SK-N-SH (cell line): ENCODE measurements at regions not wholly inside any gene's neighbourhood (a gene's known extent, or its start where the extent isn't known, plus 50 kb on each side); places are given as distances from the start of the nearest gene placed in this dataset.

Source experiments
- CTCF ChIA-PET: fragments of 300-600, 350-600 bp; formaldehyde crosslinking; extraction: SDS; loops from one replicate; lab custom pipeline; 2021; lab: Yijun Ruan, JAX
- POLR2A ChIA-PET: fragments of 350-600 bp; sonication (Branson Sonifier 250); formaldehyde crosslinking; extraction: SDS; loops from one replicate; lab custom pipeline; 2020; ENCODE audit warnings: antibody characterized with exemption, inconsistent platforms; lab: Yijun Ruan, JAX
- DNase-seq: peaks from one replicate; pipeline ENCODE4 v3.0.0; 2012
- H2AFZ ChIP-seq: fragments of 200-600 bp; sonication (generic); 2 replicates; pipeline ENCODE4 v1.8.1; 2016; ENCODE audit warnings: antibody characterized with exemption, mild to moderate bottlenecking, low read depth
- H3F3A ChIP-seq: fragments of 200-600 bp; sonication (generic); replicated peaks from 2 replicates; pipeline ENCODE3; 2016; ENCODE audit warnings: antibody characterized with exemption, mild to moderate bottlenecking; ENCODE audit not compliant: insufficient read depth
- H3K27ac ChIP-seq, 2 experiments: fragments of 200-500 bp in 1 of 2; fragments of 200-600 bp in 1 of 2; sonication (Bioruptor generic) in 1 of 2; sonication (generic), shearing (Covaris generic) in 1 of 2; 2 replicates each; pipeline versions ENCODE4 v1.5.1 to v1.6.1; 2014 to 2016; ENCODE audit warnings: low read depth in 2 of 2, inconsistent platforms in 1 of 2, low read length in 1 of 2, mild to moderate bottlenecking in 1 of 2, mixed read lengths in 1 of 2
- H3K27me3 ChIP-seq: fragments of 200-600 bp; sonication (generic), shearing (Covaris generic); 2 replicates; pipeline ENCODE4 v1.6.1; 2016; ENCODE audit warnings: mixed run types; ENCODE audit not compliant: insufficient read depth
- H3K36me3 ChIP-seq, 2 experiments: fragments of 200-500 bp in 1 of 2; fragments of 200-600 bp in 1 of 2; sonication (Bioruptor generic) in 1 of 2; sonication (generic) in 1 of 2; replicated peaks in 1 of 2; 2 replicates each; pipeline versions ENCODE3 to v1.5.1; 2014 to 2016; ENCODE audit warnings: low read length in 1 of 2, mild to moderate bottlenecking in 1 of 2; ENCODE audit not compliant: insufficient read depth in 2 of 2, control insufficient read depth in 1 of 2
- H3K4me1 ChIP-seq, 2 experiments: fragments of 200-500 bp in 1 of 2; fragments of 200-600 bp in 1 of 2; sonication (Bioruptor generic) in 1 of 2; sonication (generic), shearing (Covaris generic) in 1 of 2; 2 replicates each; pipeline versions ENCODE4 v1.5.1 to v1.6.1; 2014 to 2016; ENCODE audit warnings: low read depth in 1 of 2, low read length in 1 of 2, mixed run types in 1 of 2; ENCODE audit not compliant: insufficient read depth in 2 of 2, control insufficient read depth in 1 of 2
- H3K4me2 ChIP-seq: fragments of 200-600 bp; sonication (generic), shearing (Covaris generic); 2 replicates; pipeline ENCODE4 v1.6.1; 2017; ENCODE audit warnings: mixed run types
- H3K4me3 ChIP-seq, 2 experiments: fragments of 200-500 bp in 1 of 2; fragments of 200-600 bp in 1 of 2; sonication (Bioruptor generic) in 1 of 2; sonication (generic), shearing (Covaris generic) in 1 of 2; 2 replicates each; pipeline versions ENCODE4 v1.5.1 to v1.8.1; 2014 to 2016; ENCODE audit warnings: low read depth in 2 of 2, inconsistent platforms in 1 of 2, low read length in 1 of 2, mild to moderate bottlenecking in 1 of 2, mixed read lengths in 1 of 2, moderate library complexity in 1 of 2
- H3K79me2 ChIP-seq: fragments of 200-600 bp; sonication (generic); 2 replicates; pipeline ENCODE4 v1.8.1; 2017; ENCODE audit warnings: mild to moderate bottlenecking; ENCODE audit not compliant: insufficient read depth
- H3K9ac ChIP-seq: fragments of 200-600 bp; sonication (generic); 2 replicates; pipeline ENCODE4 v1.6.1; 2017; ENCODE audit warnings: mixed run types
- H3K9me2 ChIP-seq: fragments of 200-600 bp; sonication (generic); 2 replicates; pipeline ENCODE4 v1.6.1; 2017; ENCODE audit warnings: mixed run types
- H3K9me3 ChIP-seq: fragments of 200-600 bp; sonication (generic); 2 replicates; pipeline ENCODE4 v1.6.1; 2017; ENCODE audit warnings: mixed run types, mild to moderate bottlenecking, moderate library complexity
- H4K20me1 ChIP-seq: fragments of 200-600 bp; sonication (generic); 2 replicates; pipeline ENCODE4 v1.6.1; 2017; ENCODE audit warnings: mild to moderate bottlenecking, mixed run types; ENCODE audit not compliant: insufficient read depth
- CHD2 ChIP-seq: fragments of 150-350 bp; IDR thresholded peaks from 2 replicates; pipeline ENCODE4 v1.6.1; 2018; ENCODE audit warnings: low read length; ENCODE audit not compliant: partially characterized antibody
- ELF1 ChIP-seq: IDR thresholded peaks from 2 replicates; pipeline ENCODE4 v1.4.0; 2012
- EP300 ChIP-seq, 2 experiments: IDR thresholded peaks; 2 replicates each; pipeline versions ENCODE4 v1.4.0 to v1.6.1; 2012; ENCODE audit warnings: borderline replicate concordance in 1 of 2, low read depth in 1 of 2, low read length in 1 of 2
- EZH2phosphoT487 ChIP-seq: fragments of 200-600 bp; sonication (generic); IDR thresholded peaks from 2 replicates; pipeline ENCODE4 v1.6.1; 2017; ENCODE audit warnings: low read depth, mixed run types, mild to moderate bottlenecking, antibody characterized with exemption, moderate library complexity, borderline replicate concordance
- FOSL2 ChIP-seq: IDR thresholded peaks from 2 replicates; pipeline ENCODE4 v1.4.0; 2012; ENCODE audit warnings: low read depth, mild to moderate bottlenecking, moderate library complexity, borderline replicate concordance
- FOXJ3 ChIP-seq: sonication (generic); formaldehyde crosslinking; IDR thresholded peaks from 2 replicates; pipeline ENCODE4 v1.5.1; 2020; ENCODE audit warnings: mild to moderate bottlenecking, missing genetic modification reagents
- FOXM1 ChIP-seq: IDR thresholded peaks from 2 replicates; pipeline ENCODE4 v1.4.0; 2012; ENCODE audit warnings: low read depth, mild to moderate bottlenecking
- GABPA ChIP-seq: IDR thresholded peaks from 2 replicates; pipeline ENCODE4 v1.4.0; 2012; ENCODE audit warnings: low read depth, mild to moderate bottlenecking
- IRF3 ChIP-seq: fragments of 150-350 bp; IDR thresholded peaks from 2 replicates; pipeline ENCODE4 v1.6.1; 2016; ENCODE audit warnings: mild to moderate bottlenecking, low read depth, low read length
- JUND ChIP-seq: IDR thresholded peaks from 2 replicates; pipeline ENCODE4 v1.4.0; 2012
- MAX ChIP-seq: IDR thresholded peaks from 2 replicates; pipeline ENCODE4 v1.4.0; 2012; ENCODE audit warnings: low read depth
- MEF2A ChIP-seq: IDR thresholded peaks from 2 replicates; pipeline ENCODE4 v1.4.0; 2012; ENCODE audit warnings: low read depth, borderline replicate concordance
- RCOR1 ChIP-seq: fragments of 150-350 bp; IDR thresholded peaks from 2 replicates; pipeline ENCODE4 v1.6.1; 2017; ENCODE audit warnings: antibody characterized with exemption, low read length
- RFX5 ChIP-seq: IDR thresholded peaks from 2 replicates; pipeline ENCODE4 v1.6.1; 2012; ENCODE audit warnings: mild to moderate bottlenecking, improper control_type of control experiment, low read length
- RXRA ChIP-seq: IDR thresholded peaks from 2 replicates; pipeline ENCODE4 v1.4.0; 2012; ENCODE audit warnings: low read depth, mild to moderate bottlenecking, borderline replicate concordance
- SIN3A ChIP-seq: IDR thresholded peaks from 2 replicates; pipeline ENCODE4 v1.6.1; 2012; ENCODE audit warnings: low read depth, mild to moderate bottlenecking, low read length, moderate library complexity, borderline replicate concordance
- TEAD4 ChIP-seq: IDR thresholded peaks from 2 replicates; pipeline ENCODE4 v1.4.0; 2012; ENCODE audit warnings: mild to moderate bottlenecking, borderline replicate concordance; ENCODE audit not compliant: insufficient read depth
- USF2 ChIP-seq: fragments of 150-350 bp; IDR thresholded peaks from 2 replicates; pipeline ENCODE4 v1.6.1; 2017; ENCODE audit warnings: antibody characterized with exemption, low read length, low read depth, borderline replicate concordance
- WGBS: methylation state at CpG from one replicate; pipeline ENCODE4 v1.1.6; 2017; ENCODE audit warnings: low lambda C conversion rate; 5-methylcytosine and 5-hydroxymethylcytosine counted together
- TF ChIP-seq, protein P1 (sequence below): IDR thresholded peaks from 2 replicates; pipeline ENCODE4 v1.4.0; 2012; ENCODE audit warnings: low read depth, borderline replicate concordance
- TF ChIP-seq, protein P2 (sequence below): IDR thresholded peaks from 2 replicates; pipeline ENCODE4 v1.4.0; 2012; ENCODE audit warnings: low read depth, borderline replicate concordance

GRCh38 chr2:121832412-121833357 lies 77.2 kb downstream of the TSN start:
- H3K9me3 ChIP-seq = no peaks in the 10 kb centered on the region
- H3K27ac ChIP-seq = no peak overlapping the region
- H3K9ac ChIP-seq = no peak overlapping the region
- H2AFZ ChIP-seq = no peak overlapping the region
- H3K36me3 ChIP-seq = no peaks in the 10 kb centered on the region
- DNase-seq = no peak
- no peaks in the 10 kb centered on the region; the same call in 1 of the 2 replicates for H3K27me3 ChIP-seq
- H3K79me2 ChIP-seq = no peaks in the 10 kb centered on the region
- 54% methylated on average over 14 of the region's 14 CpGs for WGBS
- no peaks in the 10 kb centered on the region for H4K20me1 ChIP-seq
- POLR2A ChIA-PET = no interaction called here
- TF ChIP-seq MAX = no peak
- no peak for TF ChIP-seq RCOR1
- no peak for TF ChIP-seq IRF3
- no peak for TF ChIP-seq GABPA
- no peak for TF ChIP-seq RFX5
- TF ChIP-seq EP300 (IDR thresholded peaks at IDR 0.05; ENCODE audit: borderline replicate concordance in 1 of 2, low read depth in 1 of 2, low read length in 1 of 2) = no peak
- TF ChIP-seq TEAD4 = no peak
- TF ChIP-seq, protein P1, sequence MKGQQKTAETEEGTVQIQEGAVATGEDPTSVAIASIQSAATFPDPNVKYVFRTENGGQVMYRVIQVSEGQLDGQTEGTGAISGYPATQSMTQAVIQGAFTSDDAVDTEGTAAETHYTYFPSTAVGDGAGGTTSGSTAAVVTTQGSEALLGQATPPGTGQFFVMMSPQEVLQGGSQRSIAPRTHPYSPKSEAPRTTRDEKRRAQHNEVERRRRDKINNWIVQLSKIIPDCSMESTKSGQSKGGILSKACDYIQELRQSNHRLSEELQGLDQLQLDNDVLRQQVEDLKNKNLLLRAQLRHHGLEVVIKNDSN = no peak
- no peaks in the 10 kb centered on the region; a peak in 1 of 4 replicates for H3K4me1 ChIP-seq
- no peak overlapping the region for H3K4me2 ChIP-seq
- H3K4me3 ChIP-seq = no peak overlapping the region
- no peaks in the 10 kb centered on the region for H3K9me2 ChIP-seq
- H3F3A ChIP-seq = no peaks in the 10 kb centered on the region
- CTCF ChIA-PET = interaction anchor here (0.8 to 1.2 kb wide), 2 partner anchors 22 to 65 kb away, joined by 3 to 4 read pairs; no protein-coding TSS in a partner anchor

DNA sequence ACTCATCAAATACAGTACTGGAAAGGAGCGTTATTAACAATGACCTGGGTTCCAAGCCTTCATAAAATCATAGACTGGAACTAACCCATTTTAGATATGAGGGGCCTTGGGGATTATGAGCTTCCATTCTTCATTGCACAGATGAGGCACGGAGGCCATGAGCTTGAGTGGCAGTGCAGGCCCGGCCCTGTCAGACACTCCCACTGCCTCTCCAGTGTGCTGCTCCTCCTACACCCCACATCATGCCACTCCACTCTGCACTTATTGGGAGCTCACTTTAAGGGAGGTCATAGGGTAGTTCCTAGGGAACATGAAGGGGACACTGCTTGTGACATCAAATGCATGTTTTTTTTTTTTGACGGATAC lies 77.9 kb downstream of the TSN start:
- Histone ChIP-seq H2AFZ (no peak overlapping the region), H3K4me2 (no peak overlapping the region), H3K4me1 (no peaks in the 10 kb centered on the region; a peak in 1 of 4 replicates), H3K4me3 (no peak overlapping the region), H3F3A (no peaks in the 10 kb centered on the region), H3K9ac (no peak overlapping the region), H3K27ac (no peak overlapping the region), H3K79me2 (no peaks in the 10 kb centered on the region), H4K20me1 (no peaks in the 10 kb centered on the region), H3K27me3 (no peaks in the 10 kb centered on the region; the same call in 1 of the 2 replicates), H3K9me3 (no peaks in the 10 kb centered on the region), H3K36me3 (no peaks in the 10 kb centered on the region), H3K9me2 (no peaks in the 10 kb centered on the region)
- WGBS = 51% methylated on average over 4 of the region's 4 CpGs
- no peak for DNase-seq
- ChIA-PET POLR2A (no interaction called here), CTCF (interaction anchor here (0.8 kb wide), 1 partner anchor 22 kb away, joined by 3 read pairs; no protein-coding TSS in a partner anchor)
- no peak for TF ChIP-seq RXRA
- TF ChIP-seq FOXJ3 (CRISPR knock-in tag) = no peak
- TF ChIP-seq MEF2A = no peak
- no peak for TF ChIP-seq RFX5
- TF ChIP-seq JUND = no peak
- TF ChIP-seq, protein P1 = no peak
- TF ChIP-seq FOSL2 = no peak
- no peak for TF ChIP-seq CHD2
- TF ChIP-seq ELF1 = no peak
- TF ChIP-seq USF2 = no peak
- no peak for TF ChIP-seq EZH2phosphoT487
- TF ChIP-seq, protein P2, sequence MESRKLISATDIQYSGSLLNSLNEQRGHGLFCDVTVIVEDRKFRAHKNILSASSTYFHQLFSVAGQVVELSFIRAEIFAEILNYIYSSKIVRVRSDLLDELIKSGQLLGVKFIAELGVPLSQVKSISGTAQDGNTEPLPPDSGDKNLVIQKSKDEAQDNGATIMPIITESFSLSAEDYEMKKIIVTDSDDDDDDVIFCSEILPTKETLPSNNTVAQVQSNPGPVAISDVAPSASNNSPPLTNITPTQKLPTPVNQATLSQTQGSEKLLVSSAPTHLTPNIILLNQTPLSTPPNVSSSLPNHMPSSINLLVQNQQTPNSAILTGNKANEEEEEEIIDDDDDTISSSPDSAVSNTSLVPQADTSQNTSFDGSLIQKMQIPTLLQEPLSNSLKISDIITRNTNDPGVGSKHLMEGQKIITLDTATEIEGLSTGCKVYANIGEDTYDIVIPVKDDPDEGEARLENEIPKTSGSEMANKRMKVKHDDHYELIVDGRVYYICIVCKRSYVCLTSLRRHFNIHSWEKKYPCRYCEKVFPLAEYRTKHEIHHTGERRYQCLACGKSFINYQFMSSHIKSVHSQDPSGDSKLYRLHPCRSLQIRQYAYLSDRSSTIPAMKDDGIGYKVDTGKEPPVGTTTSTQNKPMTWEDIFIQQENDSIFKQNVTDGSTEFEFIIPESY = no peak
- TF ChIP-seq FOXM1 = no peak
- TF ChIP-seq GABPA = no peak
- no peak for TF ChIP-seq SIN3A
